HEK293 (cell line): ENCODE measurements at regions not wholly inside any gene's neighbourhood (a gene's known extent, or its start where the extent isn't known, plus 50 kb on each side); places are given as distances from the start of the nearest gene placed in this dataset.

Source experiments
- CTCF ChIA-PET: fragments of 350-600 bp; formaldehyde crosslinking; extraction: SDS; loops from one replicate; lab custom pipeline; 2021; ENCODE audit warnings: antibody characterized with exemption; lab: Yijun Ruan, JAX
- POLR2A ChIA-PET: fragments of 300-600 bp; formaldehyde crosslinking; extraction: SDS; loops from one replicate; lab custom pipeline; 2020; ENCODE audit warnings: antibody characterized with exemption, inconsistent platforms; lab: Yijun Ruan, JAX
- H3K27ac ChIP-seq: fragments of 200-500 bp; sonication (Bioruptor generic); 2 replicates; pipeline ENCODE4 v1.5.1; 2014; ENCODE audit warnings: low read depth, low read length, control low read depth, inconsistent platforms; ENCODE audit errors: extremely low read depth
- H3K36me3 ChIP-seq, 2 experiments: fragments of 200-500 bp in 1 of 2; sonication (Bioruptor generic) in 1 of 2; 1 replicate in 1 of 2; 2 replicates in 1 of 2; pipeline ENCODE4 v1.5.1; 2014 to 2017; ENCODE audit warnings: inconsistent platforms in 2 of 2, low read length in 2 of 2; ENCODE audit not compliant: control insufficient read depth in 2 of 2, insufficient read depth in 1 of 2
- H3K4me1 ChIP-seq: fragments of 200-500 bp; sonication (Bioruptor generic); 2 replicates; pipeline ENCODE4 v1.5.1; 2014; ENCODE audit warnings: mild to moderate bottlenecking, low read length, inconsistent platforms; ENCODE audit not compliant: control insufficient read depth, insufficient read depth
- H3K4me3 ChIP-seq: 2 replicates; pipeline ENCODE4 v1.5.1; 2011; ENCODE audit warnings: low read depth, mild to moderate bottlenecking, control low read depth, low read length, moderate library complexity
- H3K9me3 ChIP-seq: fragments of 200-500 bp; sonication (Bioruptor generic); 2 replicates; pipeline ENCODE4 v1.5.1; 2014; ENCODE audit warnings: low read depth, low read length, inconsistent platforms; ENCODE audit not compliant: control insufficient read depth, insufficient read depth
- EGR2 ChIP-seq: fragments of 450-650 bp; formaldehyde crosslinking; IDR thresholded peaks from 2 replicates; pipeline ENCODE4 v1.5.1; 2016; ENCODE audit warnings: low read depth, missing biosample characterization, missing genetic modification characterization
- GFI1B ChIP-seq: fragments of 450-650 bp; formaldehyde crosslinking; IDR thresholded peaks from 2 replicates; pipeline ENCODE4 v1.5.1; 2016; ENCODE audit warnings: missing biosample characterization, missing genetic modification characterization
- GLIS1 ChIP-seq: fragments of 450-650 bp; formaldehyde crosslinking; IDR thresholded peaks from 2 replicates; pipeline ENCODE4 v1.5.1; 2016; ENCODE audit warnings: missing biosample characterization, missing genetic modification characterization
- HOXD13 ChIP-seq: sonication (generic); formaldehyde crosslinking; IDR thresholded peaks from 2 replicates; pipeline ENCODE4 v1.8.0; 2022; ENCODE audit warnings: missing genetic modification reagents, borderline replicate concordance
- IKZF3 ChIP-seq: fragments of 450-650 bp; IDR thresholded peaks from 2 replicates; pipeline ENCODE4 v1.5.0; 2018; ENCODE audit warnings: missing biosample characterization, mild to moderate bottlenecking, missing genetic modification characterization, moderate library complexity
- OVOL3 ChIP-seq: fragments of 450-650 bp; formaldehyde crosslinking; IDR thresholded peaks from 2 replicates; pipeline ENCODE4 v1.5.1; 2016; ENCODE audit warnings: missing biosample characterization, missing genetic modification characterization
- SP7 ChIP-seq: fragments of 450-650 bp; formaldehyde crosslinking; IDR thresholded peaks from 2 replicates; pipeline ENCODE4 v1.5.1; 2016; ENCODE audit warnings: missing biosample characterization, missing genetic modification characterization
- ZBTB17 ChIP-seq: fragments of 450-650 bp; formaldehyde crosslinking; IDR thresholded peaks from 2 replicates; pipeline ENCODE4 v1.5.1; 2016; ENCODE audit warnings: missing biosample characterization, missing genetic modification characterization
- ZEB2 ChIP-seq: fragments of 450-650 bp; formaldehyde crosslinking; IDR thresholded peaks from 2 replicates; pipeline ENCODE4 v1.5.1; 2016; ENCODE audit warnings: missing biosample characterization, missing genetic modification characterization
- ZNF157 ChIP-seq: fragments of 450-650 bp; formaldehyde crosslinking; IDR thresholded peaks from 2 replicates; pipeline ENCODE4 v1.5.1; 2016; ENCODE audit warnings: missing biosample characterization, missing genetic modification characterization
- ZNF16 ChIP-seq: fragments of 450-650 bp; formaldehyde crosslinking; IDR thresholded peaks from 2 replicates; pipeline ENCODE4 v1.5.1; 2016; ENCODE audit warnings: low read depth, missing biosample characterization, missing genetic modification characterization
- ZNF2 ChIP-seq: fragments of 450-650 bp; formaldehyde crosslinking; IDR thresholded peaks from 2 replicates; pipeline ENCODE4 v1.5.1; 2016; ENCODE audit warnings: missing biosample characterization, missing genetic modification characterization
- ZNF341 ChIP-seq: fragments of 450-650 bp; formaldehyde crosslinking; IDR thresholded peaks from 2 replicates; pipeline ENCODE4; 2016; ENCODE audit warnings: low read depth, missing biosample characterization, missing genetic modification characterization
- ZNF510 ChIP-seq: fragments of 450-650 bp; formaldehyde crosslinking; IDR thresholded peaks from 2 replicates; pipeline ENCODE4 v1.5.1; 2018; ENCODE audit warnings: mild to moderate bottlenecking, missing genetic modification characterization, missing biosample characterization; ENCODE audit not compliant: insufficient replicate concordance
- ZNF558 ChIP-seq: fragments of 450-650 bp; formaldehyde crosslinking; IDR thresholded peaks from 2 replicates; pipeline ENCODE4 v1.5.1; 2016; ENCODE audit warnings: missing biosample characterization, missing genetic modification characterization
- ZNF654 ChIP-seq: fragments of 450-650 bp; formaldehyde crosslinking; IDR thresholded peaks from 2 replicates; pipeline ENCODE4 v1.5.1; 2016; ENCODE audit warnings: low read depth, missing biosample characterization, missing genetic modification characterization
- ZNF701 ChIP-seq: fragments of 450-650 bp; formaldehyde crosslinking; IDR thresholded peaks from 2 replicates; pipeline ENCODE4 v1.5.1; 2016; ENCODE audit warnings: missing biosample characterization, missing genetic modification characterization
- ZNF837 ChIP-seq: fragments of 450-650 bp; formaldehyde crosslinking; IDR thresholded peaks from 2 replicates; pipeline ENCODE4 v1.5.1; 2016; ENCODE audit warnings: missing biosample characterization, missing genetic modification characterization
- ZSCAN23 ChIP-seq: fragments of 450-650 bp; formaldehyde crosslinking; IDR thresholded peaks from 2 replicates; pipeline ENCODE4 v1.5.1; 2016; ENCODE audit warnings: missing biosample characterization, missing genetic modification characterization
- TF ChIP-seq, protein P1 (sequence below): fragments of 450-650 bp; formaldehyde crosslinking; IDR thresholded peaks from 2 replicates; pipeline ENCODE4 v1.5.1; 2016; ENCODE audit warnings: missing biosample characterization, missing genetic modification characterization
- TF ChIP-seq, protein P2 (sequence below): fragments of 450-650 bp; formaldehyde crosslinking; IDR thresholded peaks from 2 replicates; pipeline ENCODE4 v1.5.1; 2017; ENCODE audit warnings: missing biosample characterization, missing genetic modification characterization
- TF ChIP-seq, protein P3 (sequence below): fragments of 450-650 bp; formaldehyde crosslinking; IDR thresholded peaks from 2 replicates; pipeline ENCODE4 v1.5.1; 2016; ENCODE audit warnings: missing biosample characterization, missing genetic modification characterization
- TF ChIP-seq, protein P4 (sequence below): fragments of 450-650 bp; formaldehyde crosslinking; conservative IDR thresholded peaks from 2 replicates; pipeline ENCODE4 v1.5.1; 2016; ENCODE audit warnings: low read depth, missing biosample characterization, missing genetic modification characterization
- TF ChIP-seq, protein P5 (sequence below): fragments of 450-650 bp; formaldehyde crosslinking; IDR thresholded peaks from 2 replicates; pipeline ENCODE4 v1.5.1; 2016; ENCODE audit warnings: missing biosample characterization, missing genetic modification characterization

DNA sequence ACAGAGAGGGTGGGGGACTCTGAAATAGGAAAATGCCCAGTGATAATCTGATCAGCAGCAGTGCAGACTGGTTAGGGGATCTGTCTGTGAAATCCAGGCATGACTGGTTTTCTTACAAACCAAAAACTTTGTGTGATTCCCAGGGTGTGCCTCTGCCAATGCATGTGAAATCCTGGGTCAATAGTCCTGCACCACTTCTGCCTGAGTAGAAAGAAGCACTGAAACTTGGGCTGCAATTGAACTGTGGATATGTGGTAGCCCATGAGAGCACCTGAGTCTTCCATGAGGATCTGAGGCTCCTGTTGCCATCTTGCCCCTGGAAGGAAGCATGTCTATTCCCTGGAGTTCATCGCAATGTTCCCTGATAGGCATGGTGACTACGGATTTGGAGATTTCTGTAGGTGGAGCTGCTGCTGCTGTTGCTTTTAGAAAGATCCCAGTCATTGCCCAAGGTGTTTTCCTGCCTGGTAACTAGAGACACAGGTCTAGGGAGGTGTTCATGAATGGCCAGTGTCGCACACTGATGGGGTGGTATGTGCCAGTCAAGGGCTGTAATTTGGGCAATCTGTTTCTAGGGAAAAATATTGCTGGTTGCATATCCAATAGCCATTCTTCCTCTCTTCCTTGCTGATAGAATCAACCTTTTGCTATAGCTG lies 146.7 kb downstream of the CARTPT start:
- Histone ChIP-seq H3K36me3 (no peaks in the 10 kb centered on the region), H3K27ac (no peak overlapping the region)
- CTCF ChIA-PET: interaction anchor here (0.6 kb wide), 1 partner anchor 56 kb away, joined by 3 read pairs; no protein-coding TSS in a partner anchor
- POLR2A ChIA-PET: no interaction called here
- TF ChIP-seq, protein P1, sequence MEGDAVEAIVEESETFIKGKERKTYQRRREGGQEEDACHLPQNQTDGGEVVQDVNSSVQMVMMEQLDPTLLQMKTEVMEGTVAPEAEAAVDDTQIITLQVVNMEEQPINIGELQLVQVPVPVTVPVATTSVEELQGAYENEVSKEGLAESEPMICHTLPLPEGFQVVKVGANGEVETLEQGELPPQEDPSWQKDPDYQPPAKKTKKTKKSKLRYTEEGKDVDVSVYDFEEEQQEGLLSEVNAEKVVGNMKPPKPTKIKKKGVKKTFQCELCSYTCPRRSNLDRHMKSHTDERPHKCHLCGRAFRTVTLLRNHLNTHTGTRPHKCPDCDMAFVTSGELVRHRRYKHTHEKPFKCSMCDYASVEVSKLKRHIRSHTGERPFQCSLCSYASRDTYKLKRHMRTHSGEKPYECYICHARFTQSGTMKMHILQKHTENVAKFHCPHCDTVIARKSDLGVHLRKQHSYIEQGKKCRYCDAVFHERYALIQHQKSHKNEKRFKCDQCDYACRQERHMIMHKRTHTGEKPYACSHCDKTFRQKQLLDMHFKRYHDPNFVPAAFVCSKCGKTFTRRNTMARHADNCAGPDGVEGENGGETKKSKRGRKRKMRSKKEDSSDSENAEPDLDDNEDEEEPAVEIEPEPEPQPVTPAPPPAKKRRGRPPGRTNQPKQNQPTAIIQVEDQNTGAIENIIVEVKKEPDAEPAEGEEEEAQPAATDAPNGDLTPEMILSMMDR (tag by site-specific recombination): no peak
- TF ChIP-seq ZNF837 (tag by site-specific recombination) (no peak), OVOL3 (tag by site-specific recombination) (no peak), IKZF3 (tag by site-specific recombination) (no peak), ZNF16 (tag by site-specific recombination) (no peak), GLIS1 (tag by site-specific recombination) (no peak)
- TF ChIP-seq, protein P2, sequence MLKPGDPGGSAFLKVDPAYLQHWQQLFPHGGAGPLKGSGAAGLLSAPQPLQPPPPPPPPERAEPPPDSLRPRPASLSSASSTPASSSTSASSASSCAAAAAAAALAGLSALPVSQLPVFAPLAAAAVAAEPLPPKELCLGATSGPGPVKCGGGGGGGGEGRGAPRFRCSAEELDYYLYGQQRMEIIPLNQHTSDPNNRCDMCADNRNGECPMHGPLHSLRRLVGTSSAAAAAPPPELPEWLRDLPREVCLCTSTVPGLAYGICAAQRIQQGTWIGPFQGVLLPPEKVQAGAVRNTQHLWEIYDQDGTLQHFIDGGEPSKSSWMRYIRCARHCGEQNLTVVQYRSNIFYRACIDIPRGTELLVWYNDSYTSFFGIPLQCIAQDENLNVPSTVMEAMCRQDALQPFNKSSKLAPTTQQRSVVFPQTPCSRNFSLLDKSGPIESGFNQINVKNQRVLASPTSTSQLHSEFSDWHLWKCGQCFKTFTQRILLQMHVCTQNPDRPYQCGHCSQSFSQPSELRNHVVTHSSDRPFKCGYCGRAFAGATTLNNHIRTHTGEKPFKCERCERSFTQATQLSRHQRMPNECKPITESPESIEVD (tag by site-specific recombination): no peak
- TF ChIP-seq, protein P3, sequence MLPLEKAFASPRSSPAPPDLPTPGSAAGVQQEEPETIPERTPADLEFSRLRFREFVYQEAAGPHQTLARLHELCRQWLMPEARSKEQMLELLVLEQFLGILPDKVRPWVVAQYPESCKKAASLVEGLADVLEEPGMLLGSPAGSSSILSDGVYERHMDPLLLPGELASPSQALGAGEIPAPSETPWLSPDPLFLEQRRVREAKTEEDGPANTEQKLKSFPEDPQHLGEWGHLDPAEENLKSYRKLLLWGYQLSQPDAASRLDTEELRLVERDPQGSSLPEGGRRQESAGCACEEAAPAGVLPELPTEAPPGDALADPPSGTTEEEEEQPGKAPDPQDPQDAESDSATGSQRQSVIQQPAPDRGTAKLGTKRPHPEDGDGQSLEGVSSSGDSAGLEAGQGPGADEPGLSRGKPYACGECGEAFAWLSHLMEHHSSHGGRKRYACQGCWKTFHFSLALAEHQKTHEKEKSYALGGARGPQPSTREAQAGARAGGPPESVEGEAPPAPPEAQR (tag by site-specific recombination): no peak
- TF ChIP-seq, protein P4, sequence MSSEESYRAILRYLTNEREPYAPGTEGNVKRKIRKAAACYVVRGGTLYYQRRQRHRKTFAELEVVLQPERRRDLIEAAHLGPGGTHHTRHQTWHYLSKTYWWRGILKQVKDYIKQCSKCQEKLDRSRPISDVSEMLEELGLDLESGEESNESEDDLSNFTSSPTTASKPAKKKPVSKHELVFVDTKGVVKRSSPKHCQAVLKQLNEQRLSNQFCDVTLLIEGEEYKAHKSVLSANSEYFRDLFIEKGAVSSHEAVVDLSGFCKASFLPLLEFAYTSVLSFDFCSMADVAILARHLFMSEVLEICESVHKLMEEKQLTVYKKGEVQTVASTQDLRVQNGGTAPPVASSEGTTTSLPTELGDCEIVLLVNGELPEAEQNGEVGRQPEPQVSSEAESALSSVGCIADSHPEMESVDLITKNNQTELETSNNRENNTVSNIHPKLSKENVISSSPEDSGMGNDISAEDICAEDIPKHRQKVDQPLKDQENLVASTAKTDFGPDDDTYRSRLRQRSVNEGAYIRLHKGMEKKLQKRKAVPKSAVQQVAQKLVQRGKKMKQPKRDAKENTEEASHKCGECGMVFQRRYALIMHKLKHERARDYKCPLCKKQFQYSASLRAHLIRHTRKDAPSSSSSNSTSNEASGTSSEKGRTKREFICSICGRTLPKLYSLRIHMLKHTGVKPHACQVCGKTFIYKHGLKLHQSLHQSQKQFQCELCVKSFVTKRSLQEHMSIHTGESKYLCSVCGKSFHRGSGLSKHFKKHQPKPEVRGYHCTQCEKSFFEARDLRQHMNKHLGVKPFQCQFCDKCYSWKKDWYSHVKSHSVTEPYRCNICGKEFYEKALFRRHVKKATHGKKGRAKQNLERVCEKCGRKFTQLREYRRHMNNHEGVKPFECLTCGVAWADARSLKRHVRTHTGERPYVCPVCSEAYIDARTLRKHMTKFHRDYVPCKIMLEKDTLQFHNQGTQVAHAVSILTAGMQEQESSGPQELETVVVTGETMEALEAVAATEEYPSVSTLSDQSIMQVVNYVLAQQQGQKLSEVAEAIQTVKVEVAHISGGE (tag by site-specific recombination): no peak
- TF ChIP-seq, all 188 proteins: peak for 0
- H3K4me1 ChIP-seq: no peaks in the 10 kb centered on the region
- no peaks in the 10 kb centered on the region for H3K9me3 ChIP-seq
- H3K4me3 ChIP-seq: no peak overlapping the region

DNA sequence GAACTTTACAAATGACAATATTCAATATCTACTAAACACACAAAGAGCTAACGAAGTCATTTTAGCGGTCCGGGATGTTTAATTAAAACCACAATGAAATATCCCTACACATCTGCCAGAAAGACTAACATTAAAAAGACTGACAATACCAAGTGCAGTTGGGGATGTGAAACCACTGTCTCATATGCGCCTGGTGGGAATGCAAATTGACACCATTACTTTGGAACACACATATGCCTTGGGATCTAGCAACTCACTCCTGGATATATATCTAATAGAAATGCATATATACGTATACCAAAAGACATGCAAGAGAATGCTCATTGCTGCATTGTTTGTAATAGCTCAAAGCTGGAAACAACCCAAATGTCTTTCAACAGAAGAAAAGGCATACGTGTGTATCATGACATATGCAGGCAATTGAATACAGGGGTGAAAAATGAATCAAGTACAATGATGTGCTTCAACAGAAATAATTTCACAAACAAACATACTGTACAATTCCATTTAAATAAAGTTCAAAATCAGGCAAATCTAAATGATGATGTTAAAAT lies 153.3 kb downstream of the CARTPT start:
- no peak overlapping the region for H3K4me3 ChIP-seq
- no peaks in the 10 kb centered on the region for H3K36me3 ChIP-seq
- no peaks in the 10 kb centered on the region for H3K9me3 ChIP-seq
- no peak overlapping the region for H3K27ac ChIP-seq
- POLR2A ChIA-PET: no interaction called here
- CTCF ChIA-PET: interaction anchor here (1.0 kb wide), 1 partner anchor 21 kb away, joined by 3 read pairs; no protein-coding TSS in a partner anchor
- no peaks in the 10 kb centered on the region for H3K4me1 ChIP-seq
- TF ChIP-seq SP7 (tag by site-specific recombination): no peak
- TF ChIP-seq ZNF654 (tag by site-specific recombination): no peak
- no peak for TF ChIP-seq ZSCAN23
- no peak for TF ChIP-seq ZBTB17
- no peak for TF ChIP-seq HOXD13
- no peak for TF ChIP-seq EGR2 (tag by site-specific recombination)
- no peak for TF ChIP-seq GFI1B
- no peak for TF ChIP-seq ZNF2 (tag by site-specific recombination)
- TF ChIP-seq, protein P5, sequence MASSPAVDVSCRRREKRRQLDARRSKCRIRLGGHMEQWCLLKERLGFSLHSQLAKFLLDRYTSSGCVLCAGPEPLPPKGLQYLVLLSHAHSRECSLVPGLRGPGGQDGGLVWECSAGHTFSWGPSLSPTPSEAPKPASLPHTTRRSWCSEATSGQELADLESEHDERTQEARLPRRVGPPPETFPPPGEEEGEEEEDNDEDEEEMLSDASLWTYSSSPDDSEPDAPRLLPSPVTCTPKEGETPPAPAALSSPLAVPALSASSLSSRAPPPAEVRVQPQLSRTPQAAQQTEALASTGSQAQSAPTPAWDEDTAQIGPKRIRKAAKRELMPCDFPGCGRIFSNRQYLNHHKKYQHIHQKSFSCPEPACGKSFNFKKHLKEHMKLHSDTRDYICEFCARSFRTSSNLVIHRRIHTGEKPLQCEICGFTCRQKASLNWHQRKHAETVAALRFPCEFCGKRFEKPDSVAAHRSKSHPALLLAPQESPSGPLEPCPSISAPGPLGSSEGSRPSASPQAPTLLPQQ (tag by site-specific recombination): no peak
- TF ChIP-seq ZNF510 (tag by site-specific recombination): no peak
- TF ChIP-seq ZNF558 (tag by site-specific recombination): no peak
- TF ChIP-seq ZNF157 (tag by site-specific recombination): no peak
- no peak for TF ChIP-seq ZNF341 (tag by site-specific recombination)
- no peak for TF ChIP-seq ZEB2 (tag by site-specific recombination)
- TF ChIP-seq ZNF701 (tag by site-specific recombination): no peak
